ENCODE measurements at regions not wholly inside any gene's neighbourhood (a gene's known extent, or its start where the extent isn't known, plus 50 kb on each side); places are given as distances from the start of the nearest gene placed in this dataset.

DNA sequence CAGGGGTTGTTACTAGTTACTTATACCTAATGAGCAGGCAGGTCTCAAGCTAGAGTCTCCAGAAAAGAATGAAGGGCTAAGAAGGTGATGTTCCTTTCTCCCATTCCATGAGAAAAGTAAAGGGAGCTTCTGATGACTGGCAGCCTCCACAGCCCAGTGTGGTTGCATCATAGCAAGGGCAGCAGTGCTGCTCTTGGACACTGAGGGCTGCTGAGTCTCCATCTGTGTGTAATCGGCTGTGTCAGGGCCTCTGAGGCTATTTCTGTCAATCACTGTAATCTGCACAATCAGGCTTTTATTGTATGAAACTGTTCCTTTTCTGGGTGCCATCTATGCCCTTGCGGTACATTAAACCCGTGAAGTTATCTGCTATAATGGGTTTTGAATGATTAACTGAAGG lies 164.1 kb upstream of the FBXO11 start (continued):
- TF ChIP-seq, protein P1, sequence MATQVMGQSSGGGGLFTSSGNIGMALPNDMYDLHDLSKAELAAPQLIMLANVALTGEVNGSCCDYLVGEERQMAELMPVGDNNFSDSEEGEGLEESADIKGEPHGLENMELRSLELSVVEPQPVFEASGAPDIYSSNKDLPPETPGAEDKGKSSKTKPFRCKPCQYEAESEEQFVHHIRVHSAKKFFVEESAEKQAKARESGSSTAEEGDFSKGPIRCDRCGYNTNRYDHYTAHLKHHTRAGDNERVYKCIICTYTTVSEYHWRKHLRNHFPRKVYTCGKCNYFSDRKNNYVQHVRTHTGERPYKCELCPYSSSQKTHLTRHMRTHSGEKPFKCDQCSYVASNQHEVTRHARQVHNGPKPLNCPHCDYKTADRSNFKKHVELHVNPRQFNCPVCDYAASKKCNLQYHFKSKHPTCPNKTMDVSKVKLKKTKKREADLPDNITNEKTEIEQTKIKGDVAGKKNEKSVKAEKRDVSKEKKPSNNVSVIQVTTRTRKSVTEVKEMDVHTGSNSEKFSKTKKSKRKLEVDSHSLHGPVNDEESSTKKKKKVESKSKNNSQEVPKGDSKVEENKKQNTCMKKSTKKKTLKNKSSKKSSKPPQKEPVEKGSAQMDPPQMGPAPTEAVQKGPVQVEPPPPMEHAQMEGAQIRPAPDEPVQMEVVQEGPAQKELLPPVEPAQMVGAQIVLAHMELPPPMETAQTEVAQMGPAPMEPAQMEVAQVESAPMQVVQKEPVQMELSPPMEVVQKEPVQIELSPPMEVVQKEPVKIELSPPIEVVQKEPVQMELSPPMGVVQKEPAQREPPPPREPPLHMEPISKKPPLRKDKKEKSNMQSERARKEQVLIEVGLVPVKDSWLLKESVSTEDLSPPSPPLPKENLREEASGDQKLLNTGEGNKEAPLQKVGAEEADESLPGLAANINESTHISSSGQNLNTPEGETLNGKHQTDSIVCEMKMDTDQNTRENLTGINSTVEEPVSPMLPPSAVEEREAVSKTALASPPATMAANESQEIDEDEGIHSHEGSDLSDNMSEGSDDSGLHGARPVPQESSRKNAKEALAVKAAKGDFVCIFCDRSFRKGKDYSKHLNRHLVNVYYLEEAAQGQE (IDR thresholded peaks at IDR 0.05; ENCODE audit: low read depth): no peak
- TF ChIP-seq, protein P2, sequence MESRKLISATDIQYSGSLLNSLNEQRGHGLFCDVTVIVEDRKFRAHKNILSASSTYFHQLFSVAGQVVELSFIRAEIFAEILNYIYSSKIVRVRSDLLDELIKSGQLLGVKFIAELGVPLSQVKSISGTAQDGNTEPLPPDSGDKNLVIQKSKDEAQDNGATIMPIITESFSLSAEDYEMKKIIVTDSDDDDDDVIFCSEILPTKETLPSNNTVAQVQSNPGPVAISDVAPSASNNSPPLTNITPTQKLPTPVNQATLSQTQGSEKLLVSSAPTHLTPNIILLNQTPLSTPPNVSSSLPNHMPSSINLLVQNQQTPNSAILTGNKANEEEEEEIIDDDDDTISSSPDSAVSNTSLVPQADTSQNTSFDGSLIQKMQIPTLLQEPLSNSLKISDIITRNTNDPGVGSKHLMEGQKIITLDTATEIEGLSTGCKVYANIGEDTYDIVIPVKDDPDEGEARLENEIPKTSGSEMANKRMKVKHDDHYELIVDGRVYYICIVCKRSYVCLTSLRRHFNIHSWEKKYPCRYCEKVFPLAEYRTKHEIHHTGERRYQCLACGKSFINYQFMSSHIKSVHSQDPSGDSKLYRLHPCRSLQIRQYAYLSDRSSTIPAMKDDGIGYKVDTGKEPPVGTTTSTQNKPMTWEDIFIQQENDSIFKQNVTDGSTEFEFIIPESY (IDR thresholded peaks at IDR 0.05; ENCODE audit: extremely low read depth, insufficient replicate concordance, low read length): no peak
- TF ChIP-seq CBX3 (IDR thresholded peaks at IDR 0.05; ENCODE audit: low read depth) (no peak), EZH2phosphoT487 (IDR thresholded peaks at IDR 0.05; ENCODE audit: borderline replicate concordance) (no peak), CEBPB (IDR thresholded peaks at IDR 0.05; ENCODE audit: low read depth) (no peak), SRF (IDR thresholded peaks at IDR 0.05; ENCODE audit: low read depth) (no peak), EGR1 (IDR thresholded peaks at IDR 0.05; ENCODE audit: low read depth) (no peak)

DNA sequence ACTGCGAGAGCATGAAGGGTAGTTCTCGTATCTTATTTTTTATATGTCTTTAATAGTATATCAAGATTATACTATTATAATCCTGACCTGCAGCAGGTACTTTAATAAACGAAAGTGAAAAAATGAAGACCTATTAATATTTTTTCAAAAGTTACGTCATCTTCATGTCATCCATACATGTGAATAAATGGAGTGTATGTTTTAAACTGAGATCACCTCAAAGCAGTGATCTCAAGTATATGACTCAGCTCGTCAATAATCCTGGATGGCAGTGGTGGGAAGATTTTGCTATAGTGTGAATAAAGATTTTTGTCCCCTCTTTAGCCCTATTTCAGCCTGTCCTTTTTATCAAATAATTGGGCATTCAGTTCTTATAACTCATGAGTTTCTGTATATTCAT lies 166.3 kb upstream of the FBXO11 start:
- ChIA-PET RAD21 (ENCODE audit: low non-redundant PET in 1 of 2, low total read pairs in 2 of 2, uncharacterized antibody in 2 of 2, unreplicated experiment in 2 of 2) (no interaction called here), POLR2A (no interaction called here), CTCF (no interaction called here)
- Histone ChIP-seq H3K4me2 (ENCODE audit: low read length) (no peak overlapping the region), H3K9ac (ENCODE audit: low read length) (no peak overlapping the region), H3K27me3 (ENCODE audit: insufficient read depth, low read length) (no peaks in the 10 kb centered on the region), H3K27ac (ENCODE audit: low read depth, low read length) (no peak overlapping the region), H3K79me2 (ENCODE audit: insufficient read depth, low read length) (no peaks in the 10 kb centered on the region), H3K36me3 (ENCODE audit: control insufficient read depth in 1 of 2, insufficient read depth in 2 of 2, low read length in 2 of 2) (no peaks in the 10 kb centered on the region), H3K4me3 (replicated peaks in 1 of 2; ENCODE audit: low read depth in 1 of 2, low read length in 2 of 2) (no peak overlapping the region), H3K9me3 (ENCODE audit: control insufficient read depth in 1 of 2, insufficient read depth in 1 of 2, low read depth in 1 of 2, low read length in 2 of 2) (no peaks in the 10 kb centered on the region), H4K20me1 (ENCODE audit: insufficient read depth) (no peaks in the 10 kb centered on the region), H3K4me1 (ENCODE audit: control insufficient read depth in 1 of 2, insufficient read depth in 2 of 2, low read length in 2 of 2) (no peaks in the 10 kb centered on the region), H3K9me2 (ENCODE audit: insufficient read depth) (no peaks in the 10 kb centered on the region), H2AFZ (ENCODE audit: low read depth, low read length, poor library complexity, severe bottlenecking) (no peak overlapping the region)
- intact Hi-C loops (cut with micrococcal nuclease): no loop called here
- no peak for TF ChIP-seq SP1 (IDR thresholded peaks at IDR 0.05; ENCODE audit: low read depth)
- TF ChIP-seq EZH2 (IDR thresholded peaks at IDR 0.05): no peak
- TF ChIP-seq RAD21 (IDR thresholded peaks at IDR 0.05; ENCODE audit: low read depth): no peak
- TF ChIP-seq ZFX (IDR thresholded peaks at IDR 0.05): no peak
- TF ChIP-seq, protein P3, sequence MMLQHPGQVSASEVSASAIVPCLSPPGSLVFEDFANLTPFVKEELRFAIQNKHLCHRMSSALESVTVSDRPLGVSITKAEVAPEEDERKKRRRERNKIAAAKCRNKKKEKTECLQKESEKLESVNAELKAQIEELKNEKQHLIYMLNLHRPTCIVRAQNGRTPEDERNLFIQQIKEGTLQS (IDR thresholded peaks at IDR 0.05): no peak
- TF ChIP-seq EZH2phosphoT487 (IDR thresholded peaks at IDR 0.05; ENCODE audit: borderline replicate concordance): no peak
- TF ChIP-seq ZNF274 (IDR thresholded peaks at IDR 0.05; ENCODE audit: low read depth, low read length): no peak
- no peak for TF ChIP-seq CBX3 (IDR thresholded peaks at IDR 0.05; ENCODE audit: low read depth)
- no peak for TF ChIP-seq CEBPB (IDR thresholded peaks at IDR 0.05; ENCODE audit: low read depth)
- no peak for TF ChIP-seq SIN3A (IDR thresholded peaks at IDR 0.05; ENCODE audit: low read depth)
- no peak for TF ChIP-seq YY1 (IDR thresholded peaks at IDR 0.05; ENCODE audit: extremely low read depth, insufficient replicate concordance, low read depth, low read length)
- TF ChIP-seq POLR2A (IDR thresholded peaks at IDR 0.05; ENCODE audit: borderline replicate concordance, extremely low read depth, insufficient read depth, insufficient read length): no peak
- ATAC-seq (no peak), DNase-seq (ENCODE audit: low read depth, low spot score) (no peak)
- BruUV-seq (replicated peaks): no TSS peak
